ENCODE measurements at regions not wholly inside any gene's neighbourhood (a gene's known extent, or its start where the extent isn't known, plus 50 kb on each side); places are given as distances from the start of the nearest gene placed in this dataset.

DNA sequence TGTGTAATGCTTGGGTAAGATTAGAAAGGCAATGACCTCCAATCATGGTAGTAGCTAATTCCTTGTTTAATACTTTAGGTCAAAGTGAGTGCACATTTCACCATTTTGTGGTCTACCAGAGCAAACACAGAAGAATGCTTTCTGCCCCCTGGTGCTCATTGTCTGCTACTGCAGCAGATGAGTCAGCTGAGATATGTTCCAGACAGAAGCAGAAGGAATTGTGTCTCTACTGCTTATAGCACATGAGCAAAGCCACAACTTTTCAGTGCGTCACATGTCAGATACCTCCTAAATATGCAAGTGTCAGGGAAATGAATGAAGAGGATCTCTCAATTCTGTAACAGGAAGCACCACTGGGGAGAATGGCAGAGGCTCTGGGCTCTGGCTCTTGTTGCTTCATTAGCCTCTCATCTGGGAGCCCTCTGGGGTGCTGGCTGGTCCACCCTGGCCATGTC lies 308.9 kb downstream of the ALDH8A1 start:
- TF ChIP-seq, protein P1, sequence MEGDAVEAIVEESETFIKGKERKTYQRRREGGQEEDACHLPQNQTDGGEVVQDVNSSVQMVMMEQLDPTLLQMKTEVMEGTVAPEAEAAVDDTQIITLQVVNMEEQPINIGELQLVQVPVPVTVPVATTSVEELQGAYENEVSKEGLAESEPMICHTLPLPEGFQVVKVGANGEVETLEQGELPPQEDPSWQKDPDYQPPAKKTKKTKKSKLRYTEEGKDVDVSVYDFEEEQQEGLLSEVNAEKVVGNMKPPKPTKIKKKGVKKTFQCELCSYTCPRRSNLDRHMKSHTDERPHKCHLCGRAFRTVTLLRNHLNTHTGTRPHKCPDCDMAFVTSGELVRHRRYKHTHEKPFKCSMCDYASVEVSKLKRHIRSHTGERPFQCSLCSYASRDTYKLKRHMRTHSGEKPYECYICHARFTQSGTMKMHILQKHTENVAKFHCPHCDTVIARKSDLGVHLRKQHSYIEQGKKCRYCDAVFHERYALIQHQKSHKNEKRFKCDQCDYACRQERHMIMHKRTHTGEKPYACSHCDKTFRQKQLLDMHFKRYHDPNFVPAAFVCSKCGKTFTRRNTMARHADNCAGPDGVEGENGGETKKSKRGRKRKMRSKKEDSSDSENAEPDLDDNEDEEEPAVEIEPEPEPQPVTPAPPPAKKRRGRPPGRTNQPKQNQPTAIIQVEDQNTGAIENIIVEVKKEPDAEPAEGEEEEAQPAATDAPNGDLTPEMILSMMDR (IDR thresholded peaks at IDR 0.05), result peak; percentile 84 to 98 (median 89)
- no peak for TF ChIP-seq POLR2A (IDR thresholded peaks at IDR 0.05)

All from transverse colon (tissue), 3 donors.